ENCODE measurements at regions not wholly inside any gene's neighbourhood (a gene's known extent, or its start where the extent isn't known, plus 50 kb on each side); places are given as distances from the start of the nearest gene placed in this dataset.

GRCh38 chr20:47861116-47861515 lies 75.8 kb upstream of the SULF2 start:
- H3K36me3 ChIP-seq (replicated peaks): no peaks in the 10 kb centered on the region
- H3K27me3 ChIP-seq (replicated peaks): peaks cover 2% of the 10 kb centered on the region
- H3K27ac ChIP-seq: no peak overlapping the region
- no peak overlapping the region for H3K4me3 ChIP-seq (ENCODE audit: low read depth, low read length)
- no peak for TF ChIP-seq CTCF (IDR thresholded peaks at IDR 0.05; ENCODE audit: low read depth, low read length, missing control alignments)
- in situ Hi-C loops (cut with HindIII; ENCODE audit: low pct_ligation_motif_present, low sequenced_read_pairs): no loop called here
- DNase-seq: no peak

GRCh38 chr20:47860049-47860830 lies 75.0 kb upstream of the SULF2 start:
- H3K27me3 ChIP-seq (replicated peaks): peaks cover 2% of the 10 kb centered on the region
- in situ Hi-C loops (cut with HindIII; ENCODE audit: low pct_ligation_motif_present, low sequenced_read_pairs): no loop called here
- no peak overlapping the region for H3K27ac ChIP-seq
- no peak for TF ChIP-seq CTCF (IDR thresholded peaks at IDR 0.05; ENCODE audit: low read depth, low read length, missing control alignments)
- H3K4me3 ChIP-seq (ENCODE audit: low read depth, low read length): no peak overlapping the region
- DNase-seq: no peak
- H3K36me3 ChIP-seq (replicated peaks): no peaks in the 10 kb centered on the region

GRCh38 chr20:47859278-47859677 lies 74.0 kb upstream of the SULF2 start:
- DNase-seq: peak; percentile 19
- Histone ChIP-seq H3K4me3 (ENCODE audit: low read depth, low read length) (no peak overlapping the region), H3K36me3 (replicated peaks) (no peaks in the 10 kb centered on the region), H3K27ac (no peak overlapping the region), H3K27me3 (replicated peaks) (peaks cover 2% of the 10 kb centered on the region)
- TF ChIP-seq CTCF (IDR thresholded peaks at IDR 0.05; ENCODE audit: low read depth, low read length, missing control alignments): no peak
- in situ Hi-C loops (cut with HindIII; ENCODE audit: low pct_ligation_motif_present, low sequenced_read_pairs): no loop called here

- no peak for DNase-seq
- no peaks in the 10 kb centered on the region for H3K36me3 ChIP-seq (replicated peaks)
- H3K27me3 ChIP-seq (replicated peaks): no peaks in the 10 kb centered on the region
- no peak overlapping the region for H3K4me3 ChIP-seq (ENCODE audit: low read depth, low read length)
- no peak overlapping the region for H3K27ac ChIP-seq
- in situ Hi-C loops (cut with HindIII; ENCODE audit: low pct_ligation_motif_present, low sequenced_read_pairs): no loop called here
- no peak for TF ChIP-seq CTCF (IDR thresholded peaks at IDR 0.05; ENCODE audit: low read depth, low read length, missing control alignments)
Measured at GRCh38 chr20:47857569-47858464, 72.5 kb upstream of the SULF2 start.

- Histone ChIP-seq H3K27me3 (replicated peaks) (no peaks in the 10 kb centered on the region), H3K36me3 (replicated peaks) (no peaks in the 10 kb centered on the region), H3K27ac (no peak overlapping the region), H3K4me3 (ENCODE audit: low read depth, low read length) (no peak overlapping the region)
- no peak for TF ChIP-seq CTCF (IDR thresholded peaks at IDR 0.05; ENCODE audit: low read depth, low read length, missing control alignments)
- in situ Hi-C loops (cut with HindIII; ENCODE audit: low pct_ligation_motif_present, low sequenced_read_pairs): no loop called here
- DNase-seq: no peak
Measured at GRCh38 chr20:47857187-47857568, 71.9 kb upstream of the SULF2 start.

All from brain microvascular endothelial cell (primary cell).